ENCODE measurements at regions not wholly inside any gene's neighbourhood (a gene's known extent, or its start where the extent isn't known, plus 50 kb on each side); places are given as distances from the start of the nearest gene placed in this dataset.

DNA sequence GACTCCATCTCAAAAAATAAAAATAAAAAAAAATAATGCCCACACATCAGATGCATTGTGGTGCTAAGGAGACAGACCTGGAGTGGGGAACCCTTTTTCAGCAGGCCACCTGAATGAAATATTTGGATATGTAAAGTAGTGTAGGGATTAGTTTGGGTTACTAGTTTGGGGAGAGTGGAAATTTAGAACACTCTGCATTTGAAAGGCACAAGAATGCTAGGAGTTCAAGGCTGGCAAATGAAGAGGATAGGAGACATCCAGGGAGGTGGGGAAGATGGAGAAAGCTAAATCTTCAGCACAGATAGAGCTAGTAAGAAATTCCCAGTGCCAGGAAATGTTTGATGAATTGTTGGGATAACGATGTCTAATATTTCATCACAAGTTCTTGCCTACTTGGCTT, 298.3 kb upstream of the ERCC4 start:
- Histone ChIP-seq H3K9me3 (ENCODE audit: control insufficient read depth in 4 of 4, low read length in 3 of 4) (no peaks in the 10 kb centered on the region), H3K4me3 (ENCODE audit: low read depth in 1 of 3, low read length in 3 of 3) (no peak overlapping the region), H3K4me1 (ENCODE audit: control insufficient read depth in 4 of 4, insufficient read depth in 4 of 4, low read length in 3 of 4) (no peaks in the 10 kb centered on the region), H3K9ac (ENCODE audit: low read depth in 1 of 2, low read length in 2 of 2) (no peak overlapping the region), H3K36me3 (ENCODE audit: control insufficient read depth in 4 of 4, insufficient read depth in 3 of 4, low read depth in 1 of 4, low read length in 3 of 4) (no peaks in the 10 kb centered on the region), H3K27me3 (ENCODE audit: control insufficient read depth in 4 of 4, insufficient read depth in 4 of 4, low read length in 3 of 4) (no peaks in the 10 kb centered on the region), H3K27ac (ENCODE audit: low read depth in 1 of 2, low read length in 2 of 2) (no peak overlapping the region)
- DNase-seq (ENCODE audit: low spot score) = no peak
- WGBS = 86% methylated on average over 1 of the region's 1 CpG
- TF ChIP-seq, protein P1, sequence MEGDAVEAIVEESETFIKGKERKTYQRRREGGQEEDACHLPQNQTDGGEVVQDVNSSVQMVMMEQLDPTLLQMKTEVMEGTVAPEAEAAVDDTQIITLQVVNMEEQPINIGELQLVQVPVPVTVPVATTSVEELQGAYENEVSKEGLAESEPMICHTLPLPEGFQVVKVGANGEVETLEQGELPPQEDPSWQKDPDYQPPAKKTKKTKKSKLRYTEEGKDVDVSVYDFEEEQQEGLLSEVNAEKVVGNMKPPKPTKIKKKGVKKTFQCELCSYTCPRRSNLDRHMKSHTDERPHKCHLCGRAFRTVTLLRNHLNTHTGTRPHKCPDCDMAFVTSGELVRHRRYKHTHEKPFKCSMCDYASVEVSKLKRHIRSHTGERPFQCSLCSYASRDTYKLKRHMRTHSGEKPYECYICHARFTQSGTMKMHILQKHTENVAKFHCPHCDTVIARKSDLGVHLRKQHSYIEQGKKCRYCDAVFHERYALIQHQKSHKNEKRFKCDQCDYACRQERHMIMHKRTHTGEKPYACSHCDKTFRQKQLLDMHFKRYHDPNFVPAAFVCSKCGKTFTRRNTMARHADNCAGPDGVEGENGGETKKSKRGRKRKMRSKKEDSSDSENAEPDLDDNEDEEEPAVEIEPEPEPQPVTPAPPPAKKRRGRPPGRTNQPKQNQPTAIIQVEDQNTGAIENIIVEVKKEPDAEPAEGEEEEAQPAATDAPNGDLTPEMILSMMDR (IDR thresholded peaks at IDR 0.05; ENCODE audit: low read depth, low read length, missing input control) = no peak
- no peak for TF ChIP-seq HNF4A (conservative IDR thresholded peaks at IDR 0.05)
- TF ChIP-seq HNF4G (IDR thresholded peaks at IDR 0.05) = no peak
- TF ChIP-seq RAD21 (IDR thresholded peaks at IDR 0.05) = no peak
- no peak for TF ChIP-seq YY1 (IDR thresholded peaks at IDR 0.05)
- TF ChIP-seq, protein P2, sequence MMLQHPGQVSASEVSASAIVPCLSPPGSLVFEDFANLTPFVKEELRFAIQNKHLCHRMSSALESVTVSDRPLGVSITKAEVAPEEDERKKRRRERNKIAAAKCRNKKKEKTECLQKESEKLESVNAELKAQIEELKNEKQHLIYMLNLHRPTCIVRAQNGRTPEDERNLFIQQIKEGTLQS (IDR thresholded peaks at IDR 0.05) = no peak
- no peak for TF ChIP-seq EGR1 (IDR thresholded peaks at IDR 0.05; ENCODE audit: low read depth in 2 of 2)
- no peak for TF ChIP-seq FOXA1 (IDR thresholded peaks at IDR 0.05)
- TF ChIP-seq GABPA (IDR thresholded peaks at IDR 0.05 in 1 of 2, conservative IDR thresholded peaks at IDR 0.05 in 1 of 2) = no peak
- no peak for TF ChIP-seq NR2F2 (IDR thresholded peaks at IDR 0.05)
- TF ChIP-seq SP1 (IDR thresholded peaks at IDR 0.05) = no peak
- no peak for TF ChIP-seq FOXA2 (IDR thresholded peaks at IDR 0.05)
- TF ChIP-seq RXRA (IDR thresholded peaks at IDR 0.05) = no peak
- TF ChIP-seq, protein P3, sequence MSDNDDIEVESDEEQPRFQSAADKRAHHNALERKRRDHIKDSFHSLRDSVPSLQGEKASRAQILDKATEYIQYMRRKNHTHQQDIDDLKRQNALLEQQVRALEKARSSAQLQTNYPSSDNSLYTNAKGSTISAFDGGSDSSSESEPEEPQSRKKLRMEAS (IDR thresholded peaks at IDR 0.05) = no peak

DNA sequence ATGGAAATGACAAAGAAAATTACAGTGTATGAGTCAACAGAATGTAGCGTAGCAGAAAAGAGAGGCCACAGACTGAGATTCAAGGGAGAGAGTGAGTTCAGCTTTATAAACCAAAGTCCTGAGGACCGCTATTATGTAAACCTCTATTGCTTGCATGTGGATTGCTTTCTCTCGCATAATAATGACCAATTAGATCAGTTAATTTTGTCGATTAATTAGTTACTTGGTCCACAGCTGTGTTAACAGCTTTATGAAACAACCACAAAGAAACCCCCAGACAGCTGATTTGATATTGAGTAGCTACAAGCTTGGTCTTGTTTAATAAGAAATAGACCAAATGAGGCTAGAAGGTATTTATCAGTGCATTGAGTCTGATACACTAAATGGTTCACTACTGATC, 291.8 kb upstream of the ERCC4 start:
- 96% methylated on average over 4 of the region's 4 CpGs for WGBS

More for the DNA sequence above, 291.8 kb upstream of the ERCC4 start:
- DNase-seq (ENCODE audit: low spot score) = no peak
- H3K36me3 ChIP-seq (ENCODE audit: control insufficient read depth in 4 of 4, insufficient read depth in 3 of 4, low read depth in 1 of 4, low read length in 3 of 4) = no peaks in the 10 kb centered on the region
- no peak overlapping the region for H3K9ac ChIP-seq (ENCODE audit: low read depth in 1 of 2, low read length in 2 of 2)
- H3K4me3 ChIP-seq (ENCODE audit: low read depth in 1 of 3, low read length in 3 of 3) = no peak overlapping the region
- TF ChIP-seq TAF1 (conservative IDR thresholded peaks at IDR 0.05) = no peak
- TF ChIP-seq FOXA2 (IDR thresholded peaks at IDR 0.05) = no peak
- no peak for TF ChIP-seq HNF4A (conservative IDR thresholded peaks at IDR 0.05)
- TF ChIP-seq, protein P1 (IDR thresholded peaks at IDR 0.05; ENCODE audit: low read depth, low read length, missing input control) = no peak
- TF ChIP-seq EGR1 (IDR thresholded peaks at IDR 0.05; ENCODE audit: low read depth in 2 of 2) = no peak
- no peak for TF ChIP-seq RXRA (IDR thresholded peaks at IDR 0.05)
- TF ChIP-seq SP1 (IDR thresholded peaks at IDR 0.05) = no peak
- no peak for TF ChIP-seq FOXA1 (IDR thresholded peaks at IDR 0.05)
- TF ChIP-seq, protein P4, sequence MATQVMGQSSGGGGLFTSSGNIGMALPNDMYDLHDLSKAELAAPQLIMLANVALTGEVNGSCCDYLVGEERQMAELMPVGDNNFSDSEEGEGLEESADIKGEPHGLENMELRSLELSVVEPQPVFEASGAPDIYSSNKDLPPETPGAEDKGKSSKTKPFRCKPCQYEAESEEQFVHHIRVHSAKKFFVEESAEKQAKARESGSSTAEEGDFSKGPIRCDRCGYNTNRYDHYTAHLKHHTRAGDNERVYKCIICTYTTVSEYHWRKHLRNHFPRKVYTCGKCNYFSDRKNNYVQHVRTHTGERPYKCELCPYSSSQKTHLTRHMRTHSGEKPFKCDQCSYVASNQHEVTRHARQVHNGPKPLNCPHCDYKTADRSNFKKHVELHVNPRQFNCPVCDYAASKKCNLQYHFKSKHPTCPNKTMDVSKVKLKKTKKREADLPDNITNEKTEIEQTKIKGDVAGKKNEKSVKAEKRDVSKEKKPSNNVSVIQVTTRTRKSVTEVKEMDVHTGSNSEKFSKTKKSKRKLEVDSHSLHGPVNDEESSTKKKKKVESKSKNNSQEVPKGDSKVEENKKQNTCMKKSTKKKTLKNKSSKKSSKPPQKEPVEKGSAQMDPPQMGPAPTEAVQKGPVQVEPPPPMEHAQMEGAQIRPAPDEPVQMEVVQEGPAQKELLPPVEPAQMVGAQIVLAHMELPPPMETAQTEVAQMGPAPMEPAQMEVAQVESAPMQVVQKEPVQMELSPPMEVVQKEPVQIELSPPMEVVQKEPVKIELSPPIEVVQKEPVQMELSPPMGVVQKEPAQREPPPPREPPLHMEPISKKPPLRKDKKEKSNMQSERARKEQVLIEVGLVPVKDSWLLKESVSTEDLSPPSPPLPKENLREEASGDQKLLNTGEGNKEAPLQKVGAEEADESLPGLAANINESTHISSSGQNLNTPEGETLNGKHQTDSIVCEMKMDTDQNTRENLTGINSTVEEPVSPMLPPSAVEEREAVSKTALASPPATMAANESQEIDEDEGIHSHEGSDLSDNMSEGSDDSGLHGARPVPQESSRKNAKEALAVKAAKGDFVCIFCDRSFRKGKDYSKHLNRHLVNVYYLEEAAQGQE (IDR thresholded peaks at IDR 0.05) = no peak
- no peak for TF ChIP-seq RAD21 (IDR thresholded peaks at IDR 0.05)
- TF ChIP-seq, protein P2 (IDR thresholded peaks at IDR 0.05) = no peak
- TF ChIP-seq GABPA (IDR thresholded peaks at IDR 0.05 in 1 of 2, conservative IDR thresholded peaks at IDR 0.05 in 1 of 2) = no peak
- no peak for TF ChIP-seq JUND (IDR thresholded peaks at IDR 0.05)
- no peak for TF ChIP-seq HNF4G (IDR thresholded peaks at IDR 0.05)
- TF ChIP-seq, protein P3 (IDR thresholded peaks at IDR 0.05) = no peak
- TF ChIP-seq, protein P5, sequence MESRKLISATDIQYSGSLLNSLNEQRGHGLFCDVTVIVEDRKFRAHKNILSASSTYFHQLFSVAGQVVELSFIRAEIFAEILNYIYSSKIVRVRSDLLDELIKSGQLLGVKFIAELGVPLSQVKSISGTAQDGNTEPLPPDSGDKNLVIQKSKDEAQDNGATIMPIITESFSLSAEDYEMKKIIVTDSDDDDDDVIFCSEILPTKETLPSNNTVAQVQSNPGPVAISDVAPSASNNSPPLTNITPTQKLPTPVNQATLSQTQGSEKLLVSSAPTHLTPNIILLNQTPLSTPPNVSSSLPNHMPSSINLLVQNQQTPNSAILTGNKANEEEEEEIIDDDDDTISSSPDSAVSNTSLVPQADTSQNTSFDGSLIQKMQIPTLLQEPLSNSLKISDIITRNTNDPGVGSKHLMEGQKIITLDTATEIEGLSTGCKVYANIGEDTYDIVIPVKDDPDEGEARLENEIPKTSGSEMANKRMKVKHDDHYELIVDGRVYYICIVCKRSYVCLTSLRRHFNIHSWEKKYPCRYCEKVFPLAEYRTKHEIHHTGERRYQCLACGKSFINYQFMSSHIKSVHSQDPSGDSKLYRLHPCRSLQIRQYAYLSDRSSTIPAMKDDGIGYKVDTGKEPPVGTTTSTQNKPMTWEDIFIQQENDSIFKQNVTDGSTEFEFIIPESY (IDR thresholded peaks at IDR 0.05) = no peak
- TF ChIP-seq YY1 (IDR thresholded peaks at IDR 0.05) = no peak
- no peaks in the 10 kb centered on the region for H3K9me3 ChIP-seq (ENCODE audit: control insufficient read depth in 4 of 4, low read length in 3 of 4)
- H3K27ac ChIP-seq (ENCODE audit: low read depth in 1 of 2, low read length in 2 of 2) = no peak overlapping the region
- peaks cover 0 to 11% (median 5%) of the 10 kb centered on the region in 4 donors for H3K4me1 ChIP-seq (ENCODE audit: control insufficient read depth in 4 of 4, insufficient read depth in 4 of 4, low read length in 3 of 4)
- H3K27me3 ChIP-seq (ENCODE audit: control insufficient read depth in 4 of 4, insufficient read depth in 4 of 4, low read length in 3 of 4) = no peaks in the 10 kb centered on the region

Data from liver (tissue), 8 donors.